Kasumi-1 (cell line): ENCODE measurements at regions not wholly inside any gene's neighbourhood (a gene's known extent, or its start where the extent isn't known, plus 50 kb on each side); places are given as distances from the start of the nearest gene placed in this dataset.

ENCODE experiments used
- DNase-seq, 2 experiments: peaks; one replicate each; lab custom pipeline; 2025; lab: John Stamatoyannopoulos, UW

- no peak for DNase-seq
Measured at GRCh38 chrX:10083809-10084208, 73.0 kb upstream of the CLCN4 start.

DNA sequence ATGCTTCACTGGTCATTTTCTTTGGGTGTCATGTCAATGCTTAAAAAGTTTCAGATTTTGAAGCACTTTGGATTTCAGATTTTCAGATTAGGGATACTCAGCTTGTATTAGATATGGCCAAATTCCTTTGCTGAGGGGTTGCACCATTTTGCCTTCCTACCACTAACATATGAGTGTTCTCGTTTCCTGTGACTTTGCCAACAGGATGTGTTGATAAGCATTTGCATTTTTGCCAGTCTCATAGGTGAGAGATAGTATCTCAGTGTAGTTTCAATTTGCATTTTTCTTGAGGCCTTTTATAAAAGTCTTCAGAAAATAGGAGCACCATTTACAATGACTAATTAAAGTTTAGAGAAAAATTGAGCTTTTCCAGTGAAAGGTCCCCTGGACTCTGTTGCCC, 71.6 kb upstream of the CLCN4 start:
- DNase-seq: no peak

DNA sequence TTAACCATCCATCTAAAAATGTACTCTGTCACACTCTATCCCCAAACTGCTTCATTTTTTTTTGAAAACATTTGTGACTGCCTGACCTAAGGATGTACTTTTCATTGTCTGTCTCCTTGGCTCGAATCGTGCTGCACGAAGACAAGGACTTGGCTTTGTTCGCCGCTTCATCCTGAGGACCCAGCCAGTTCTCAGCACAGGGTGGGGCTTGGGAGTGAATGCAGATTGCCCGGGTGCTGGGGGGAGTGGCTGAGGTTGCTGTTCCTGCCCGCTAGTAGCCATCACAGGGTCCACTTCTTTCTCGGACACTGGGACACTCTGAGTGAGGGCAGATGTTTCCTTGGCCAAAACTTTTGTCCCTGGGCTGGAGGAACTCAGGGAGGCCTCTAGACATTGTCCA, 70.1 kb upstream of the CLCN4 start:
- no peak for DNase-seq

DNA sequence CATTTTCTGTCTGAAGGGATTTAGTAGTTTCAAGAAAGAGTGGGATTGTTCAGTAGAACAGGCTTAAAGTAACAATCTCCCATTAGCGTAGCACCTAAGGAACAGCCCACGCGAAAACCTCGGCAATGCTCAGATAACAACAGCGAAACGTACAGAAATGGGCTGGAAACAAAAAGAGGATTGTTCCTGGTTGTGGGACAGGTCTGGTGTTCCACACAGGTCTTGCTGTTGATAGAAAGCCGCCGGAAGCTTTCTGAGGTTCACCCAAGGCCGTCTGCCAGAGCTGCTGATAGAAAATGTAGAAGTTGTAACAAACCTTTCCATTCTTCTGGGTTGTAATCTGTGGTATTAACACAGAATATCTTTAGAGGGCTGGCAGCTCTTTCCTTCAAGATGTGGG, 69.4 kb upstream of the CLCN4 start:
- no peak for DNase-seq

GRCh38 chrX:10089378-10089795, 67.4 kb upstream of the CLCN4 start:
- no peak for DNase-seq

- DNase-seq: no peak
Measured at GRCh38 chrX:10090319-10090718, 66.5 kb upstream of the CLCN4 start.

GRCh38 chrX:10095246-10095645, 61.5 kb upstream of the CLCN4 start:
- DNase-seq: no peak

GRCh38 chrX:10095698-10096432, 60.9 kb upstream of the CLCN4 start:
- DNase-seq: no peak

DNA sequence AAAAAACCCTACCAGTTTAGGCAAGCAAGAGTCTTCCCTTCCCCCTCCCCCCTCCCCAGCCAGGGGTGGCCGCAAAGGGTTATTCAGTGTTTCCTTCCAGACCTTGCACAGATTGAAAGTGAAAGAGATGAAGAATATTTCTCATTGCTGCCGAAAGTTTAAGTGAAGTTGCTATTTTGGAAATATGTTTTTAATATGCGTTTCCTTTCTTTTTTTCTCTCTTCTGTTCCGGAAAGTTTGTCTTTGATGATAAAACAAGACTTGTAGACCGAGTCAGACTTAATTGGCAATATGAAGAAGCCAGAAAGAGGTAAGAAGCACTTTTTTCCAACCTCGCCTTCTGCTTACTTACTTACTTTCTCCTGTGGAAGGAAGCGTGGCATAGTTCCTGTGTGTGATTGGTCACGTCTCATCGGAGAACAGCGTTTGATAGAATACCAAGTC, 58.5 kb upstream of the CLCN4 start:
- DNase-seq: no peak

- no peak for DNase-seq
Measured at GRCh38 chrX:10099411-10099810, 57.4 kb upstream of the CLCN4 start.

GRCh38 chrX:10101269-10101668, 55.5 kb upstream of the CLCN4 start:
- no peak for DNase-seq

- no peak for DNase-seq
Measured at GRCh38 chrX:10102046-10102704, 54.6 kb upstream of the CLCN4 start.

DNA sequence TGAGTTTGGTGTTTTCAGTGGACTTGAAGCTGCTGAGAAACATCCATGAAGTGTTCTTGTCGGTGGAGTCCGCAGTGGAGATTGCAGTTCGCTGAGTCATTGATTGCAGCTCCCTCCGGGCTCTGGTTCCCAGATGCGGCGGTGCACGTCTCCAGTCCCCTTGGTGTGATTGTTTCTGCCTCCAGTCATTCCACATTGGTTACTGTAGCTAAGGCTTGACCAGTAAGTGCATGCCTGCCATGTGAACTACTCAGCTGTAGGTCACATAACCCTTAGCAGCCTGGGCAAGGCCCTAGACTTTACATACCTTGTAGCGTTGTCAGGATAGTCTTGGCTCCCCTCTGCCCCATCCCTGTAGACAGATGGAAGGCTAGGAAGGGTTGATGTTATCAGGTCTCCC, 53.8 kb upstream of the CLCN4 start:
- no peak for DNase-seq

- no peak for DNase-seq
Measured at GRCh38 chrX:10104958-10105658, 51.7 kb upstream of the CLCN4 start.

DNA sequence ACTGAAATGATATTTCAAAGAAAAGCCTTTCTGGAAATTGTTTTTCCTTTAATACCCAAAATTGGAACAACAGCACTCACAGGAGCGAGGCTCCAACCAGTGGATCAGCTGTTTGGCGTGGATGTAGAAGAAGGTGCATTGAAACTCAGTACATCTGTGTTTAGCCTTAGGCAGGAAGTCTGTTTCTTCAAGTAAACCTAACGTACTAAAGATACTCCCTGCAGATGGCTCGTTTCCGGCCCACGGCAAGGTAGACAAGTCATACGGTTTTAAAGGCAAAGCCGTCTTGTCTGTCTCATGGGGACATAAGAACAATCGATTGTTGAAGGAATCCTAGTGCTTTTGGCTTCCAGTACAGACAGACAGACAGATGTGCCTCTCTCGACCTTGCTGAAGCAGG, 50.0 kb upstream of the CLCN4 start:
- no peak for DNase-seq
